GM12878 (cell line): ENCODE measurements at regions not wholly inside any gene's neighbourhood (a gene's known extent, or its start where the extent isn't known, plus 50 kb on each side); places are given as distances from the start of the nearest gene placed in this dataset.

ENCODE experiments used
- ATAC-seq: fragments of 200-7000 bp; cut with Tn5 transposase; 3 replicates; pipeline ENCODE4 v1.9.1; 2020; ENCODE audit warnings: mild to moderate bottlenecking, moderate library complexity
- BruUV-seq: library from RNA; stranded (reverse); fragments of 400-500 nt; replicated peaks from 2 replicates; lab custom pipeline; 2021; lab: Mats Ljungman, UMichigan
- CTCF ChIA-PET: fragments of 300-600 bp; sonication (Branson Sonifier 250); formaldehyde crosslinking; extraction: SDS; loops from one replicate; lab custom pipeline; 2021; ENCODE audit warnings: inconsistent platforms; lab: Yijun Ruan, JAX
- POLR2A ChIA-PET: fragments of 350-600 bp; formaldehyde crosslinking; extraction: SDS; loops from one replicate; lab custom pipeline; 2021; ENCODE audit warnings: inconsistent platforms; lab: Charles Lee
- RAD21 ChIA-PET: fragments of 300-600 bp; sonication (Branson Sonifier 250); formaldehyde crosslinking; loops from one replicate; lab custom pipeline; 2023; ENCODE audit warnings: antibody characterized with exemption; ENCODE audit not compliant: unreplicated experiment; lab: Charles Lee
- SMC1A ChIA-PET: fragments of 300-600 bp; sonication (Branson Sonifier 250); formaldehyde crosslinking; loops from one replicate; lab custom pipeline; 2023; ENCODE audit not compliant: unreplicated experiment, uncharacterized antibody; lab: Charles Lee
- DNase-seq: peaks from one replicate; pipeline ENCODE4 v3.0.0-alpha.2; 2011; ENCODE audit warnings: low read depth, low spot score
- FAIRE-seq: peaks from 3 replicates; lab custom pipeline; 2011; peaks lifted over from hg19 to GRCh38; lab: Jason Lieb, UNC
- H2AFZ ChIP-seq: 2 replicates; pipeline ENCODE4 v1.6.0; 2011; ENCODE audit warnings: low read depth, low read length, control low read depth; ENCODE audit not compliant: control insufficient read depth
- H3K27ac ChIP-seq: 2 replicates; pipeline ENCODE4 v1.5.1; 2011; ENCODE audit warnings: control low read depth; ENCODE audit not compliant: control insufficient read depth, insufficient read depth
- H3K27me3 ChIP-seq, 2 experiments: replicated peaks in 1 of 2; 2 replicates each; pipeline versions ENCODE4 v1.6.0 to v1.6.1; 2011; ENCODE audit warnings: low read length in 1 of 2; ENCODE audit not compliant: control insufficient read depth in 2 of 2, insufficient read depth in 2 of 2
- H3K36me3 ChIP-seq, 2 experiments: 2 replicates each; pipeline ENCODE4 v1.5.1; 2011; ENCODE audit warnings: low read length in 1 of 2; ENCODE audit not compliant: control insufficient read depth in 2 of 2, insufficient read depth in 2 of 2
- H3K4me1 ChIP-seq: 2 replicates; pipeline ENCODE4 v1.6.1; 2011; ENCODE audit warnings: mild to moderate bottlenecking, low read length, moderate library complexity, mixed read lengths; ENCODE audit not compliant: control insufficient read depth, insufficient read depth
- H3K4me2 ChIP-seq: 2 replicates; pipeline ENCODE4 v1.6.0; 2011; ENCODE audit warnings: control low read depth; ENCODE audit not compliant: control insufficient read depth, insufficient read depth
- H3K4me3 ChIP-seq: fragments of 200-600 bp; sonication (generic); 2 replicates; pipeline ENCODE4 v1.5.1; 2016
- H3K79me2 ChIP-seq: 2 replicates; pipeline ENCODE4 v1.6.0; 2011; ENCODE audit warnings: low read length; ENCODE audit not compliant: control insufficient read depth, insufficient read depth
- H3K9ac ChIP-seq: 2 replicates; pipeline ENCODE4 v1.8.0; 2011; ENCODE audit warnings: low read length, control low read depth, mixed read lengths; ENCODE audit not compliant: control insufficient read depth, insufficient read depth
- H3K9me3 ChIP-seq: replicated peaks from 3 replicates; pipeline ENCODE4 v1.5.1; 2011; ENCODE audit warnings: mild to moderate bottlenecking, low read length; ENCODE audit not compliant: control insufficient read depth, insufficient read depth
- H4K20me1 ChIP-seq: 2 replicates; pipeline ENCODE4 v1.6.0; 2011; ENCODE audit not compliant: control insufficient read depth, insufficient read depth
- BCLAF1 ChIP-seq: fragments of 450-650 bp; IDR thresholded peaks from 2 replicates; pipeline ENCODE4 v1.6.1; 2017; ENCODE audit warnings: antibody characterized with exemption, mild to moderate bottlenecking, moderate library complexity
- CREB1 ChIP-seq: IDR thresholded peaks from 2 replicates; pipeline ENCODE4 v1.6.1; 2012; ENCODE audit warnings: low read depth, mild to moderate bottlenecking, inconsistent platforms
- EGR1 ChIP-seq, 2 experiments: IDR thresholded peaks; 1 replicate in 1 of 2; 2 replicates in 1 of 2; pipeline ENCODE4 v1.6.1; 2011 to 2012; ENCODE audit warnings: low read depth in 2 of 2, low read length in 2 of 2, borderline replicate concordance in 1 of 2, mild to moderate bottlenecking in 1 of 2, moderate library complexity in 1 of 2
- IRF3 ChIP-seq: fragments of 450-650 bp; IDR thresholded peaks from 2 replicates; pipeline ENCODE4 v1.6.1; 2014; ENCODE audit warnings: mild to moderate bottlenecking
- IRF5 ChIP-seq: fragments of 450-650 bp; IDR thresholded peaks from 2 replicates; pipeline ENCODE4 v1.6.1; 2017; ENCODE audit warnings: borderline replicate concordance
- KLF5 ChIP-seq: fragments of 450-650 bp; IDR thresholded peaks from 2 replicates; pipeline ENCODE4 v1.6.1; 2014; ENCODE audit warnings: mild to moderate bottlenecking; ENCODE audit not compliant: partially characterized antibody
- NBN ChIP-seq: fragments of 450-650 bp; IDR thresholded peaks from 2 replicates; pipeline ENCODE4 v1.6.1; 2016
- TCF7 ChIP-seq: IDR thresholded peaks from 2 replicates; pipeline ENCODE4 v1.6.1; 2014; ENCODE audit warnings: antibody characterized with exemption, borderline replicate concordance
- ZNF622 ChIP-seq: fragments of 450-650 bp; IDR thresholded peaks from 2 replicates; pipeline ENCODE4 v1.6.1; 2017; ENCODE audit warnings: mild to moderate bottlenecking, inconsistent platforms
- WGBS: methylation state at CpG from one replicate; pipeline ENCODE4 v1.1.6; 2016; ENCODE audit warnings: low lambda C conversion rate; ENCODE audit not compliant: insufficient replicate concordance, insufficient coverage; ENCODE audit errors: missing lambda C conversion rate; 5-methylcytosine and 5-hydroxymethylcytosine counted together
- in situ Hi-C: fragments of 300-500 bp; cut with MboI; formaldehyde crosslinking; loops from 9 replicates; pipeline ENCODE4 v1.14.3; 2018; ENCODE audit warnings: mixed read lengths
- intact Hi-C: fragments of 100-400 bp; cut with micrococcal nuclease; formaldehyde crosslinking; loops from one replicate; pipeline ENCODE4 v1.14.2; 2022; ENCODE audit not compliant: unreplicated experiment
- TF ChIP-seq, protein P1 (sequence below): fragments of 450-650 bp; IDR thresholded peaks from 2 replicates; pipeline ENCODE4 v1.6.1; 2017; ENCODE audit warnings: mild to moderate bottlenecking, moderate library complexity

DNA sequence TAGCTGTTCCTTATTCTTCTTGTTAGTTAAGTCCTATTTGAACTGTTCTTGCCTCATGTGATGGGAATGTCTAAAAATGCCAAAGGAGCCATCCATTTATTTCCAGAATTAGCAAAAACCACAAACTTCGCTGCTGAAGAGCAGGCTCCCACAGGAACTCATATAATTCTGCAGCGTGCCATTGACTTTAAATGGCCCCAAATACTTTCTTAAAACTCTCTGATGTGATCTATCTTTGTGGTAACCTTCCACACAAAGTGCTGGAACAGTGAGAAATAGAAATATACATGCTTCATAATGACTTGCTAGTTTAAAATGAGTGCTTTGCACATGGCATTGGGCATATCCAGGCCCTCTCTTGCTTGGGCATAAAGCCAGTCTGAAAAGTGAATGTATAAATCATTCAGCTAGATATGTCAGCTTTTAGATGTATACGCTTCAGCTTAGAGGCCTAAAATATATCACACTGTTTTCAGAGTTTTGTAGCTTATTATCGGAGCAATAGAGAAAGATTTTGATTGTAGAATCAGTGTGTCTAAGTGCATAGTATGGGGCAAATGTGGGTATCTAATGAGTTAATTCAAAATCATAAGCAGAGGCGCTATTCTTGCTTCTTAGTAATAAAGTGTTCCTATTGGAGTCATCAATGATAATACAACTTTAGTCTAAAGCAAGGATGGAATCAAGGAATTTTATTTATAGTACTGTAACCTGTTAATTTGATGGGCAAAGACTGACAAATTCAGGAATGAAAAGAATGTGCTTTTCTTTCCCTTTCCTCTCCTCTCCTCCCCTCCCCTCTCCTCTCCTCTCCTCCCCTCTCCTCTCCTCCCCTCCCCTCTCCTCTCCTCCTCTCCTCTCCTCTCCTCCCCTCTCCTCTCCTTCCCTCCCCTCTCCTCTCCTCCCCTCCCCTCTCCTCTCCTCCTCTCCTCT, 392.2 kb upstream of the ZFP42 start:
- no peaks in the 10 kb centered on the region for H3K9me3 ChIP-seq
- no TSS peak for BruUV-seq
- CTCF ChIA-PET: no interaction called here
- no peaks in the 10 kb centered on the region for H3K27me3 ChIP-seq
- DNase-seq: no peak
- H3K9ac ChIP-seq: no peak overlapping the region
- no peaks in the 10 kb centered on the region for H3K4me1 ChIP-seq
- SMC1A ChIA-PET: interaction anchor here (0.9 kb wide), 1 partner anchor 26 kb away, joined by 3 read pairs; no protein-coding TSS in a partner anchor
- ATAC-seq: no peak
- no peak overlapping the region for H2AFZ ChIP-seq
- H3K27ac ChIP-seq: no peak overlapping the region
- RAD21 ChIA-PET: no interaction called here
- WGBS: 17% methylated on average over 5 of the region's 5 CpGs
- no peaks in the 10 kb centered on the region for H3K79me2 ChIP-seq
- FAIRE-seq: no peak
- no peaks in the 10 kb centered on the region for H4K20me1 ChIP-seq
- no peaks in the 10 kb centered on the region for H3K36me3 ChIP-seq
- in situ Hi-C loops (no loop called here), intact Hi-C loops (no loop called here)
- no peak overlapping the region for H3K4me2 ChIP-seq
- POLR2A ChIA-PET: no interaction called here
- no peak overlapping the region for H3K4me3 ChIP-seq
- TF ChIP-seq ZNF622: no peak
- no peak for TF ChIP-seq KLF5
- TF ChIP-seq TCF7: no peak
- TF ChIP-seq IRF3: no peak
- no peak for TF ChIP-seq CREB1
- no peak for TF ChIP-seq BCLAF1
- TF ChIP-seq, protein P1, sequence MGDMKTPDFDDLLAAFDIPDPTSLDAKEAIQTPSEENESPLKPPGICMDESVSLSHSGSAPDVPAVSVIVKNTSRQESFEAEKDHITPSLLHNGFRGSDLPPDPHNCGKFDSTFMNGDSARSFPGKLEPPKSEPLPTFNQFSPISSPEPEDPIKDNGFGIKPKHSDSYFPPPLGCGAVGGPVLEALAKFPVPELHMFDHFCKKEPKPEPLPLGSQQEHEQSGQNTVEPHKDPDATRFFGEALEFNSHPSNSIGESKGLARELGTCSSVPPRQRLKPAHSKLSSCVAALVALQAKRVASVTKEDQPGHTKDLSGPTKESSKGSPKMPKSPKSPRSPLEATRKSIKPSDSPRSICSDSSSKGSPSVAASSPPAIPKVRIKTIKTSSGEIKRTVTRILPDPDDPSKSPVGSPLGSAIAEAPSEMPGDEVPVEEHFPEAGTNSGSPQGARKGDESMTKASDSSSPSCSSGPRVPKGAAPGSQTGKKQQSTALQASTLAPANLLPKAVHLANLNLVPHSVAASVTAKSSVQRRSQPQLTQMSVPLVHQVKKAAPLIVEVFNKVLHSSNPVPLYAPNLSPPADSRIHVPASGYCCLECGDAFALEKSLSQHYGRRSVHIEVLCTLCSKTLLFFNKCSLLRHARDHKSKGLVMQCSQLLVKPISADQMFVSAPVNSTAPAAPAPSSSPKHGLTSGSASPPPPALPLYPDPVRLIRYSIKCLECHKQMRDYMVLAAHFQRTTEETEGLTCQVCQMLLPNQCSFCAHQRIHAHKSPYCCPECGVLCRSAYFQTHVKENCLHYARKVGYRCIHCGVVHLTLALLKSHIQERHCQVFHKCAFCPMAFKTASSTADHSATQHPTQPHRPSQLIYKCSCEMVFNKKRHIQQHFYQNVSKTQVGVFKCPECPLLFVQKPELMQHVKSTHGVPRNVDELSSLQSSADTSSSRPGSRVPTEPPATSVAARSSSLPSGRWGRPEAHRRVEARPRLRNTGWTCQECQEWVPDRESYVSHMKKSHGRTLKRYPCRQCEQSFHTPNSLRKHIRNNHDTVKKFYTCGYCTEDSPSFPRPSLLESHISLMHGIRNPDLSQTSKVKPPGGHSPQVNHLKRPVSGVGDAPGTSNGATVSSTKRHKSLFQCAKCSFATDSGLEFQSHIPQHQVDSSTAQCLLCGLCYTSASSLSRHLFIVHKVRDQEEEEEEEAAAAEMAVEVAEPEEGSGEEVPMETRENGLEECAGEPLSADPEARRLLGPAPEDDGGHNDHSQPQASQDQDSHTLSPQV: no peak
- TF ChIP-seq NBN: no peak
- TF ChIP-seq EGR1 (IDR thresholded peaks at IDR 0.05; ENCODE audit: borderline replicate concordance in 1 of 2, low read depth in 2 of 2, low read length in 2 of 2): no peak
- no peak for TF ChIP-seq IRF5
